ENCODE measurements at regions not wholly inside any gene's neighbourhood (a gene's known extent, or its start where the extent isn't known, plus 50 kb on each side); places are given as distances from the start of the nearest gene placed in this dataset.

GRCh38 chr7:25543210-25543609 is 314.9 kb upstream of the NPVF start:
- Histone ChIP-seq H3K4me3 (no peak overlapping the region), H3K9me3 (no peaks in the 10 kb centered on the region), H3K4me1 (no peaks in the 10 kb centered on the region), H3K36me3 (no peaks in the 10 kb centered on the region), H3K27me3 (no peaks in the 10 kb centered on the region), H3K27ac (no peak overlapping the region)
- no peak for DNase-seq
- TF ChIP-seq POLR2A (IDR thresholded peaks at IDR 0.05) = no peak
- no peak for TF ChIP-seq CTCF (IDR thresholded peaks at IDR 0.05)

- no peak for DNase-seq
- TF ChIP-seq CTCF (IDR thresholded peaks at IDR 0.05) (no peak), POLR2A (IDR thresholded peaks at IDR 0.05) (no peak)
- H3K36me3 ChIP-seq = no peaks in the 10 kb centered on the region
- no peaks in the 10 kb centered on the region for H3K4me1 ChIP-seq
- no peaks in the 10 kb centered on the region for H3K27me3 ChIP-seq
- H3K9me3 ChIP-seq = no peaks in the 10 kb centered on the region
- H3K27ac ChIP-seq = no peak overlapping the region
- H3K4me3 ChIP-seq = no peak overlapping the region
Observed at GRCh38 chr7:25543798-25544197, 315.5 kb upstream of the NPVF start.

DNA sequence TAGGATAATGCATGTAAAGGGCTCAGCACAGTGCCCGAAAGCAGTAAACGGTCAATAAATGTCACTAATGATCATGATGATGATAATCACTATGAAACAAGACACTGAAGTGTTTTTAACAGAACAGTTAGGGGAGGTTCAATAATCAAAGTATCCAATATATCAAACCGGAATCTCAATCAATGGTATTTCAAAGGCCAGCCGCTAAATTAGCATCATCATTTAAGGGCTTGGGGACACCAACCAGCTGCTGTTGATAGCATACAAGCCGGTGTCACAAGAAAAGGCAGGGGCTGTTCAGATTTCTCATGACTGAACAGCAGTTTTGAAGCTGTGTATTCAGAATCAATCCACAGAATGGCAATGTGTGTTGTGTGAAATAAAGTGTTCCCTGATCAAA is 316.0 kb upstream of the NPVF start:
- Histone ChIP-seq H3K27me3 (no peaks in the 10 kb centered on the region), H3K27ac (no peak overlapping the region), H3K4me1 (no peaks in the 10 kb centered on the region), H3K4me3 (no peak overlapping the region), H3K36me3 (no peaks in the 10 kb centered on the region), H3K9me3 (no peaks in the 10 kb centered on the region)
- TF ChIP-seq POLR2A (IDR thresholded peaks at IDR 0.05) = no peak
- no peak for TF ChIP-seq CTCF (IDR thresholded peaks at IDR 0.05)
- no peak for DNase-seq

DNA sequence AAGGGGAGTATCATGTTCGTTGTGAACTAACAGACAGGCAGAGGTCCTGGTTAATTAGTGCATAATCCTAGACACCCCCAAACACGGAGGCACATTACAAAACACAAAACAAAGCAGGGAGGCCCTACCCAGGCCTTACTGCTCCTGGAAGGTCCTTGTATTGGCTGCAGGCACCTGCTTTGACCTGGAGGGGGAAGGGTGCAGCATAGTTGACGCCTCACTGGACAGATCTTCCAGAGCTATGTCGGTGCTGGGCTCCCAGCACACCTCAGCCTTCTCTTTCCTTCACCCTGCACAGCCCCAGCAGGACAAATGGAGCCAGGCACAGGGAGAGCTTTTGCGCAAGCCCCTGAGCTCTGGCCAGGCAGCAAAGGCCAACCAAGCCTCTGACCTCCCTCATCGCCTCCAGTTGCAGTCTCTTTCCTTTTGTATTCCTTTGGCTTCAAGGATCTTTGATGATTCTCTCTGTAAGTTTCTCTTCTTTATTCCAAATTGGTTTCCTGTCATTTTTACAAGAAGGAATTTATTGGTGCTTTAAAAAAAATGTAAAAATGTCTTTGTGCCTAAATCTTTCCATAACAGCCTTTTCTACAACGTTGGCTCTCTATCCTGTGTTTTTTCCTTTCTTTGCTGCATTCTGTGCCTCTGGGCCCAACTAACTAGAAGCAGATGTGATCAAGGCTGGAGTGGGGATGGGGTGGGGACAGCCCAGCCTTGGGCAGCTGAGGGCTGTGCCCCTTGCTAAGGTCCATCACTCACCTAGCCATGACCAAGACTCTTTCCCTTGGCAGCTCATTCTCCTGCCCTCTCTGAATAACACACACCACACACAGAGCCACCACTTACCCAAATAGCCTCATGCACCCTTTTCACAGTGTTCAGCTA is 317.1 kb upstream of the NPVF start:
- no peak for DNase-seq
- no peaks in the 10 kb centered on the region for H3K4me1 ChIP-seq
- no peaks in the 10 kb centered on the region for H3K27me3 ChIP-seq
- TF ChIP-seq POLR2A (IDR thresholded peaks at IDR 0.05) (no peak), CTCF (IDR thresholded peaks at IDR 0.05) (no peak)
- H3K36me3 ChIP-seq = no peaks in the 10 kb centered on the region
- no peak overlapping the region for H3K27ac ChIP-seq
- H3K4me3 ChIP-seq = no peak overlapping the region
- H3K9me3 ChIP-seq = no peaks in the 10 kb centered on the region

GRCh38 chr7:25546306-25546705 is 318.0 kb upstream of the NPVF start:
- Histone ChIP-seq H3K36me3 (no peaks in the 10 kb centered on the region), H3K4me3 (no peak overlapping the region), H3K4me1 (no peaks in the 10 kb centered on the region), H3K9me3 (no peaks in the 10 kb centered on the region), H3K27me3 (no peaks in the 10 kb centered on the region), H3K27ac (no peak overlapping the region)
- TF ChIP-seq POLR2A (IDR thresholded peaks at IDR 0.05) (no peak), CTCF (IDR thresholded peaks at IDR 0.05) (no peak)
- DNase-seq = no peak

Data from Peyer's patch (tissue), 4 donors.